Panc1 (cell line): ENCODE measurements at regions not wholly inside any gene's neighbourhood (a gene's known extent, or its start where the extent isn't known, plus 50 kb on each side); places are given as distances from the start of the nearest gene placed in this dataset.

ENCODE experiments used
- ATAC-seq: fragments of 200-7000 bp; cut with Tn5 transposase; 2 replicates; pipeline ENCODE4 v1.9.1; 2020; ENCODE audit warnings: mild to moderate bottlenecking, moderate library complexity
- BruUV-seq: library from RNA; stranded (reverse); fragments of 400-500 nt; replicated peaks from 2 replicates; lab custom pipeline; 2021; lab: Mats Ljungman, UMichigan
- CTCF ChIA-PET: fragments of 300-600 bp; sonication (Branson Sonifier 250); formaldehyde crosslinking; loops from one replicate; lab custom pipeline; 2022; ENCODE audit warnings: antibody characterized with exemption; lab: Charles Lee
- POLR2A ChIA-PET: fragments of 300-600 bp; sonication (Branson Sonifier 250); formaldehyde crosslinking; loops from one replicate; lab custom pipeline; 2022; ENCODE audit warnings: antibody characterized with exemption; lab: Charles Lee
- DNase-seq: peaks from one replicate; pipeline ENCODE4 v3.0.0-alpha.2; 2010; ENCODE audit warnings: low read depth, low spot score
- H3K27ac ChIP-seq: 2 replicates; pipeline ENCODE4 v1.5.1; 2011; ENCODE audit warnings: mild to moderate bottlenecking, low read length, inconsistent platforms
- H3K27me3 ChIP-seq: fragments of 200-500 bp; sonication (Bioruptor generic); 2 replicates; pipeline ENCODE4 v1.6.0; 2014; ENCODE audit warnings: low read length, inconsistent platforms; ENCODE audit not compliant: control insufficient read depth, insufficient read depth
- H3K36me3 ChIP-seq: fragments of 200-500 bp; sonication (Bioruptor generic); 2 replicates; pipeline ENCODE4 v1.5.1; 2014; ENCODE audit warnings: inconsistent platforms, mild to moderate bottlenecking, low read length, moderate library complexity; ENCODE audit not compliant: control insufficient read depth, insufficient read depth
- H3K4me1 ChIP-seq: 2 replicates; pipeline ENCODE4 v1.5.1; 2011; ENCODE audit warnings: inconsistent platforms, mild to moderate bottlenecking, low read length, moderate library complexity; ENCODE audit not compliant: control insufficient read depth, insufficient read depth
- H3K4me3 ChIP-seq, 2 experiments: 2 replicates each; pipeline ENCODE4 v1.5.1; 2011 to 2012; ENCODE audit warnings: low read depth in 2 of 2, low read length in 2 of 2, mild to moderate bottlenecking in 2 of 2, inconsistent platforms in 1 of 2, moderate library complexity in 1 of 2
- H3K9me3 ChIP-seq: fragments of 200-500 bp; sonication (Bioruptor generic); 2 replicates; pipeline ENCODE4 v1.5.1; 2014; ENCODE audit warnings: low read depth, mild to moderate bottlenecking, inconsistent platforms, low read length, moderate library complexity; ENCODE audit not compliant: control insufficient read depth, insufficient read depth
- CTCF ChIP-seq: fragments of 450-650 bp; IDR thresholded peaks from 2 replicates; pipeline ENCODE4 v1.5.1; 2017; ENCODE audit warnings: mild to moderate bottlenecking
- POLR2AphosphoS5 ChIP-seq: IDR thresholded peaks from 2 replicates; pipeline ENCODE4 v1.6.1; 2012; ENCODE audit warnings: mild to moderate bottlenecking, low read depth, low read length, moderate library complexity
- REST ChIP-seq, 2 experiments: IDR thresholded peaks; 2 replicates each; pipeline ENCODE4 v1.6.1; 2011 to 2012; ENCODE audit warnings: low read depth in 2 of 2, control low read depth in 1 of 2, low read length in 1 of 2, mild to moderate bottlenecking in 1 of 2, moderate library complexity in 1 of 2; ENCODE audit not compliant: insufficient read depth in 1 of 2
- SIN3A ChIP-seq: IDR thresholded peaks from 2 replicates; pipeline ENCODE4 v1.6.1; 2012; ENCODE audit warnings: low read depth, mild to moderate bottlenecking, low read length, moderate library complexity, borderline replicate concordance; ENCODE audit not compliant: insufficient read depth
- TCF7L2 ChIP-seq: IDR thresholded peaks from 2 replicates; pipeline ENCODE4 v1.6.1; 2011; ENCODE audit warnings: mild to moderate bottlenecking, low read depth, low read length, inconsistent platforms
- in situ Hi-C: cut with HindIII; loops from 2 replicates; pipeline ENCODE4 v1.10.0; 2016; ENCODE audit warnings: low sequenced_read_pairs, low pct_unique_long_range_greater_than_20kb
- intact Hi-C: fragments of 100-400 bp; cut with micrococcal nuclease; formaldehyde crosslinking; loops from one replicate; pipeline ENCODE4 v1.10.0; 2022; ENCODE audit not compliant: unreplicated experiment

GRCh38 chr20:56173438-56173837 lies 75.1 kb upstream of the MC3R start:
- CTCF ChIA-PET = no interaction called here
- no peak overlapping the region for H3K27ac ChIP-seq
- H3K4me3 ChIP-seq = no peak overlapping the region
- POLR2A ChIA-PET = no interaction called here
- H3K36me3 ChIP-seq = no peaks in the 10 kb centered on the region
- DNase-seq (no peak), ATAC-seq (no peak)
- H3K4me1 ChIP-seq = no peaks in the 10 kb centered on the region
- H3K27me3 ChIP-seq = no peaks in the 10 kb centered on the region
- TF ChIP-seq POLR2AphosphoS5 (no peak), CTCF (no peak), TCF7L2 (no peak), SIN3A (no peak), REST (IDR thresholded peaks at IDR 0.05; ENCODE audit: insufficient read depth in 1 of 2, low read depth in 2 of 2, low read length in 1 of 2) (no peak)
- in situ Hi-C loops = no loop called here
- no TSS peak for BruUV-seq
- H3K9me3 ChIP-seq = no peaks in the 10 kb centered on the region
- intact Hi-C loops = loop anchor here (10.0 kb wide), 1 partner anchor 759 kb away; no protein-coding TSS in a partner anchor

- ATAC-seq (no peak), DNase-seq (no peak)
- Histone ChIP-seq H3K4me3 (no peak overlapping the region), H3K36me3 (no peaks in the 10 kb centered on the region), H3K9me3 (no peaks in the 10 kb centered on the region), H3K27ac (no peak overlapping the region), H3K4me1 (no peaks in the 10 kb centered on the region), H3K27me3 (no peaks in the 10 kb centered on the region)
- TF ChIP-seq TCF7L2 (no peak), REST (IDR thresholded peaks at IDR 0.05; ENCODE audit: insufficient read depth in 1 of 2, low read depth in 2 of 2, low read length in 1 of 2) (no peak), CTCF (no peak), SIN3A (no peak), POLR2AphosphoS5 (no peak)
- intact Hi-C loops = loop anchor here (10.0 kb wide), 1 partner anchor 760 kb away; no protein-coding TSS in a partner anchor
- POLR2A ChIA-PET = no interaction called here
- in situ Hi-C loops = no loop called here
- CTCF ChIA-PET = no interaction called here
- BruUV-seq = no TSS peak
These were observed 74.1 kb upstream of the MC3R start for GRCh38 chr20:56174416-56174815.
